ENCODE measurements at regions not wholly inside any gene's neighbourhood (a gene's known extent, or its start where the extent isn't known, plus 50 kb on each side); places are given as distances from the start of the nearest gene placed in this dataset.

GRCh38 chr2:18934886-18935285 lies 345.5 kb upstream of the NT5C1B start (continued):
- TF ChIP-seq CCNT2 (IDR thresholded peaks at IDR 0.05; ENCODE audit: borderline replicate concordance, extremely low read depth, insufficient read length, low read depth, low read length), result no peak
- no peak for TF ChIP-seq STAT6 (CRISPR knock-in tag; IDR thresholded peaks at IDR 0.05)

GRCh38 chr2:18932853-18933252 lies 343.5 kb upstream of the NT5C1B start:
- FAIRE-seq (no peak), DNase-seq (ENCODE audit: extremely low read depth in 1 of 4, low spot score in 3 of 4) (no peak), ATAC-seq (no peak)
- Histone ChIP-seq H3K9me1 (ENCODE audit: control insufficient read depth, insufficient read depth, low read length) (no peaks in the 10 kb centered on the region), H3K36me3 (ENCODE audit: control insufficient read depth, insufficient read depth, low read length) (no peaks in the 10 kb centered on the region), H4K20me1 (replicated peaks; ENCODE audit: control insufficient read depth, insufficient read depth, low read length) (no peaks in the 10 kb centered on the region), H3K27ac (ENCODE audit: extremely low read depth, low read depth, low read length) (no peak overlapping the region), H3K4me1 (replicated peaks in 1 of 2; ENCODE audit: control insufficient read depth in 2 of 2, insufficient read depth in 2 of 2, low read length in 2 of 2) (no peaks in the 10 kb centered on the region), H2AFZ (ENCODE audit: low read depth, low read length) (no peak overlapping the region), H3K27me3 (ENCODE audit: control insufficient read depth in 2 of 2, insufficient read depth in 2 of 2, low read length in 2 of 2) (no peaks in the 10 kb centered on the region), H3K9ac (ENCODE audit: insufficient read depth in 1 of 2, low read depth in 2 of 2, low read length in 2 of 2) (no peak overlapping the region), H3K4me2 (ENCODE audit: insufficient read depth, low read length) (no peak overlapping the region), H3K9me3 (replicated peaks; ENCODE audit: control insufficient read depth, insufficient read depth, low read depth, low read length) (no peaks in the 10 kb centered on the region), H3K4me3 (no peak overlapping the region), H3K79me2 (ENCODE audit: control insufficient read depth, insufficient read depth, low read length) (no peaks in the 10 kb centered on the region)
- no peak for TF ChIP-seq KLF6 (CRISPR knock-in tag; IDR thresholded peaks at IDR 0.05; ENCODE audit: borderline replicate concordance)
- TF ChIP-seq ZNF354B (CRISPR knock-in tag; IDR thresholded peaks at IDR 0.05), result no peak
- TF ChIP-seq ELF4 (CRISPR knock-in tag; IDR thresholded peaks at IDR 0.05), result no peak
- TF ChIP-seq ZC3H11A (IDR thresholded peaks at IDR 0.05; ENCODE audit: low read depth, low read length), result no peak
- TF ChIP-seq ZNF551 (CRISPR knock-in tag; IDR thresholded peaks at IDR 0.05), result no peak
- no peak for TF ChIP-seq MIER1 (IDR thresholded peaks at IDR 0.05; ENCODE audit: low read depth)
- no peak for TF ChIP-seq ZNF717 (CRISPR knock-in tag; IDR thresholded peaks at IDR 0.05)
- no peak for TF ChIP-seq NFIX (CRISPR knock-in tag; IDR thresholded peaks at IDR 0.05; ENCODE audit: low read depth)
- TF ChIP-seq SIRT6 (IDR thresholded peaks at IDR 0.05; ENCODE audit: low read depth, low read length), result no peak
- TF ChIP-seq ELK3 (CRISPR knock-in tag; IDR thresholded peaks at IDR 0.05), result no peak
- TF ChIP-seq BMI1 (IDR thresholded peaks at IDR 0.05; ENCODE audit: low read length), result no peak
- TF ChIP-seq GTF2B (IDR thresholded peaks at IDR 0.05; ENCODE audit: extremely low read depth, insufficient read length), result no peak
- no peak for TF ChIP-seq XRCC5 (IDR thresholded peaks at IDR 0.05; ENCODE audit: low read depth, low read length)
- no peak for TF ChIP-seq HBP1 (CRISPR knock-in tag; IDR thresholded peaks at IDR 0.05)
- no peak for TF ChIP-seq PHB2 (IDR thresholded peaks at IDR 0.05; ENCODE audit: low read depth)
- TF ChIP-seq KLF10 (CRISPR knock-in tag; IDR thresholded peaks at IDR 0.05), result no peak
- BruUV-seq (replicated peaks), result no TSS peak
- intact Hi-C loops (cut with micrococcal nuclease) (no loop called here), in situ Hi-C loops (cut with MboI) (no loop called here)
- ChIA-PET CTCF (ENCODE audit: low intra/inter-chr PET ratio) (no interaction called here), POLR2A (no interaction called here)
- 0% methylated on average over 4 of the region's 4 CpGs for WGBS (ENCODE audit: insufficient coverage, low coverage, missing lambda C conversion rate)
